NB4 (cell line): ENCODE measurements at regions not wholly inside any gene's neighbourhood (a gene's known extent, or its start where the extent isn't known, plus 50 kb on each side); places are given as distances from the start of the nearest gene placed in this dataset.

Experiments used
- CTCF ChIP-seq: IDR thresholded peaks from one replicate; pipeline ENCODE4 v1.5.1; 2012; ENCODE audit warnings: low read depth, low read length
- MYC ChIP-seq: IDR thresholded peaks from 2 replicates; pipeline ENCODE4 v1.6.1; 2011; ENCODE audit warnings: low read depth, low read length

- TF ChIP-seq MYC: no peak
- TF ChIP-seq CTCF: no peak
Measured at GRCh38 chr6:117118490-117118889, 146.9 kb upstream of the VGLL2 start.
